Middle frontal gyrus (tissue), 1 donor: ENCODE measurements at regions not wholly inside any gene's neighbourhood (a gene's known extent, or its start where the extent isn't known, plus 50 kb on each side); places are given as distances from the start of the nearest gene placed in this dataset.
"Not testable (repeated sequence)": the region's sequence is repeated elsewhere in the genome, so short reads cannot be mapped to it uniquely, and the experiment has no call there.

Source experiments
- DNase-seq: peaks from one replicate; pipeline ENCODE4 v3.0.0-alpha.2; 2015; ENCODE audit warnings: low spot score; ENCODE audit errors: extremely low spot score

GRCh38 chr1:221025501-221025900 lies 146.3 kb downstream of the HLX start:
- no peak for DNase-seq

GRCh38 chr1:221025956-221026355 lies 146.7 kb downstream of the HLX start:
- no peak for DNase-seq

- no peak for DNase-seq
These were observed 150.9 kb downstream of the HLX start for GRCh38 chr1:221029981-221030649.

- DNase-seq: no peak
These were observed 151.7 kb downstream of the HLX start for GRCh38 chr1:221030990-221031389.

GRCh38 chr1:221031458-221032203 lies 152.4 kb downstream of the HLX start:
- no peak for DNase-seq

GRCh38 chr1:221032204-221032585 lies 153.0 kb downstream of the HLX start:
- DNase-seq: no peak

- DNase-seq: no peak
These were observed 153.5 kb downstream of the HLX start for GRCh38 chr1:221032637-221033280.

- DNase-seq: no peak
These were observed 156.5 kb downstream of the HLX start for GRCh38 chr1:221035662-221036153.

- DNase-seq: no peak
These were observed 160.4 kb downstream of the HLX start for GRCh38 chr1:221039616-221040015.

GRCh38 chr1:221040101-221040500 lies 160.9 kb downstream of the HLX start:
- no peak for DNase-seq

- DNase-seq: no peak
These were observed 161.5 kb downstream of the HLX start for GRCh38 chr1:221040691-221041285.

GRCh38 chr1:221044538-221044937 lies 165.3 kb downstream of the HLX start:
- no peak for DNase-seq

- DNase-seq: no peak
These were observed 165.9 kb downstream of the HLX start for GRCh38 chr1:221045151-221045550.

- no peak for DNase-seq
These were observed 166.9 kb downstream of the HLX start for GRCh38 chr1:221045842-221046831.

GRCh38 chr1:221051391-221051790 lies 172.1 kb downstream of the HLX start:
- DNase-seq: not testable (repeated sequence)

- no peak for DNase-seq
These were observed 174.6 kb downstream of the HLX start for GRCh38 chr1:221053889-221054288.

GRCh38 chr1:221059506-221059905 lies 180.3 kb downstream of the HLX start:
- no peak for DNase-seq

GRCh38 chr1:221063651-221064050 lies 184.4 kb downstream of the HLX start:
- no peak for DNase-seq

GRCh38 chr1:221066351-221067001 lies 187.2 kb downstream of the HLX start:
- DNase-seq: no peak

- no peak for DNase-seq
These were observed 188.5 kb downstream of the HLX start for GRCh38 chr1:221067721-221068120.
